Panc1 (cell line): ENCODE measurements at regions not wholly inside any gene's neighbourhood (a gene's known extent, or its start where the extent isn't known, plus 50 kb on each side); places are given as distances from the start of the nearest gene placed in this dataset.

ENCODE experiments used
- ATAC-seq: fragments of 200-7000 bp; cut with Tn5 transposase; 2 replicates; pipeline ENCODE4 v1.9.1; 2020; ENCODE audit warnings: mild to moderate bottlenecking, moderate library complexity
- BruUV-seq: library from RNA; stranded (reverse); fragments of 400-500 nt; replicated peaks from 2 replicates; lab custom pipeline; 2021; lab: Mats Ljungman, UMichigan
- CTCF ChIA-PET: fragments of 300-600 bp; sonication (Branson Sonifier 250); formaldehyde crosslinking; loops from one replicate; lab custom pipeline; 2022; ENCODE audit warnings: antibody characterized with exemption; lab: Charles Lee
- POLR2A ChIA-PET: fragments of 300-600 bp; sonication (Branson Sonifier 250); formaldehyde crosslinking; loops from one replicate; lab custom pipeline; 2022; ENCODE audit warnings: antibody characterized with exemption; lab: Charles Lee
- DNase-seq: peaks from one replicate; pipeline ENCODE4 v3.0.0-alpha.2; 2010; ENCODE audit warnings: low read depth, low spot score
- H3K27ac ChIP-seq: 2 replicates; pipeline ENCODE4 v1.5.1; 2011; ENCODE audit warnings: mild to moderate bottlenecking, low read length, inconsistent platforms
- H3K27me3 ChIP-seq: fragments of 200-500 bp; sonication (Bioruptor generic); 2 replicates; pipeline ENCODE4 v1.6.0; 2014; ENCODE audit warnings: low read length, inconsistent platforms; ENCODE audit not compliant: control insufficient read depth, insufficient read depth
- H3K36me3 ChIP-seq: fragments of 200-500 bp; sonication (Bioruptor generic); 2 replicates; pipeline ENCODE4 v1.5.1; 2014; ENCODE audit warnings: inconsistent platforms, mild to moderate bottlenecking, low read length, moderate library complexity; ENCODE audit not compliant: control insufficient read depth, insufficient read depth
- H3K4me1 ChIP-seq: 2 replicates; pipeline ENCODE4 v1.5.1; 2011; ENCODE audit warnings: inconsistent platforms, mild to moderate bottlenecking, low read length, moderate library complexity; ENCODE audit not compliant: control insufficient read depth, insufficient read depth
- H3K4me3 ChIP-seq, 2 experiments: 2 replicates each; pipeline ENCODE4 v1.5.1; 2011 to 2012; ENCODE audit warnings: low read depth in 2 of 2, low read length in 2 of 2, mild to moderate bottlenecking in 2 of 2, inconsistent platforms in 1 of 2, moderate library complexity in 1 of 2
- H3K9me3 ChIP-seq: fragments of 200-500 bp; sonication (Bioruptor generic); 2 replicates; pipeline ENCODE4 v1.5.1; 2014; ENCODE audit warnings: low read depth, mild to moderate bottlenecking, inconsistent platforms, low read length, moderate library complexity; ENCODE audit not compliant: control insufficient read depth, insufficient read depth
- CTCF ChIP-seq: fragments of 450-650 bp; IDR thresholded peaks from 2 replicates; pipeline ENCODE4 v1.5.1; 2017; ENCODE audit warnings: mild to moderate bottlenecking
- POLR2AphosphoS5 ChIP-seq: IDR thresholded peaks from 2 replicates; pipeline ENCODE4 v1.6.1; 2012; ENCODE audit warnings: mild to moderate bottlenecking, low read depth, low read length, moderate library complexity
- REST ChIP-seq, 2 experiments: IDR thresholded peaks; 2 replicates each; pipeline ENCODE4 v1.6.1; 2011 to 2012; ENCODE audit warnings: low read depth in 2 of 2, control low read depth in 1 of 2, low read length in 1 of 2, mild to moderate bottlenecking in 1 of 2, moderate library complexity in 1 of 2; ENCODE audit not compliant: insufficient read depth in 1 of 2
- SIN3A ChIP-seq: IDR thresholded peaks from 2 replicates; pipeline ENCODE4 v1.6.1; 2012; ENCODE audit warnings: low read depth, mild to moderate bottlenecking, low read length, moderate library complexity, borderline replicate concordance; ENCODE audit not compliant: insufficient read depth
- TCF7L2 ChIP-seq: IDR thresholded peaks from 2 replicates; pipeline ENCODE4 v1.6.1; 2011; ENCODE audit warnings: mild to moderate bottlenecking, low read depth, low read length, inconsistent platforms
- in situ Hi-C: cut with HindIII; loops from 2 replicates; pipeline ENCODE4 v1.10.0; 2016; ENCODE audit warnings: low sequenced_read_pairs, low pct_unique_long_range_greater_than_20kb
- intact Hi-C: fragments of 100-400 bp; cut with micrococcal nuclease; formaldehyde crosslinking; loops from one replicate; pipeline ENCODE4 v1.10.0; 2022; ENCODE audit not compliant: unreplicated experiment

- BruUV-seq = no TSS peak
- Histone ChIP-seq H3K9me3 (no peaks in the 10 kb centered on the region), H3K36me3 (no peaks in the 10 kb centered on the region), H3K4me1 (no peaks in the 10 kb centered on the region), H3K4me3 (no peak overlapping the region), H3K27ac (no peak overlapping the region), H3K27me3 (no peaks in the 10 kb centered on the region)
- TF ChIP-seq TCF7L2 (no peak), SIN3A (no peak), REST (IDR thresholded peaks at IDR 0.05; ENCODE audit: insufficient read depth in 1 of 2, low read depth in 2 of 2, low read length in 1 of 2) (no peak), CTCF (no peak), POLR2AphosphoS5 (no peak)
- in situ Hi-C loops (no loop called here), intact Hi-C loops (no loop called here)
- ATAC-seq (no peak), DNase-seq (no peak)
- POLR2A ChIA-PET = no interaction called here
- CTCF ChIA-PET = no interaction called here
Observed at GRCh38 chr9:1456301-1457024, 406.3 kb downstream of the DMRT2 start.

GRCh38 chr9:1457460-1457859 lies 407.3 kb downstream of the DMRT2 start:
- TF ChIP-seq REST (IDR thresholded peaks at IDR 0.05; ENCODE audit: insufficient read depth in 1 of 2, low read depth in 2 of 2, low read length in 1 of 2) (no peak), TCF7L2 (no peak), SIN3A (no peak), POLR2AphosphoS5 (no peak), CTCF (no peak)
- intact Hi-C loops = no loop called here
- Histone ChIP-seq H3K4me3 (no peak overlapping the region), H3K36me3 (no peaks in the 10 kb centered on the region), H3K4me1 (no peaks in the 10 kb centered on the region), H3K27me3 (no peaks in the 10 kb centered on the region), H3K27ac (no peak overlapping the region), H3K9me3 (no peaks in the 10 kb centered on the region)
- DNase-seq = no peak
- ChIA-PET POLR2A (no interaction called here), CTCF (no interaction called here)
- no TSS peak for BruUV-seq
- in situ Hi-C loops = no loop called here
- no peak for ATAC-seq
